HepG2 (cell line): ENCODE measurements at regions not wholly inside any gene's neighbourhood (a gene's known extent, or its start where the extent isn't known, plus 50 kb on each side); places are given as distances from the start of the nearest gene placed in this dataset.

Experiments used
- ATAC-seq: fragments of 200-7000 bp; cut with Tn5 transposase; 3 replicates; pipeline ENCODE4 v1.9.1; 2020; ENCODE audit warnings: mild to moderate bottlenecking, moderate library complexity
- BruUV-seq: library from RNA; stranded (reverse); fragments of 400-500 nt; replicated peaks from 2 replicates; lab custom pipeline; 2021; lab: Mats Ljungman, UMichigan
- CTCF ChIA-PET: fragments of 300-600 bp; formaldehyde crosslinking; extraction: SDS; loops from one replicate; lab custom pipeline; 2021; ENCODE audit warnings: low total read pairs, inconsistent platforms, low intra/inter-chr PET ratio; lab: Yijun Ruan, JAX
- POLR2A ChIA-PET: fragments of 350-600 bp; sonication (Branson Sonifier 250); formaldehyde crosslinking; loops from one replicate; lab custom pipeline; 2020; ENCODE audit warnings: antibody characterized with exemption, inconsistent platforms; lab: Yijun Ruan, JAX
- DNase-seq: peaks from one replicate; pipeline ENCODE4 v3.0.0-alpha.2; 2015; ENCODE audit warnings: low spot score
- FAIRE-seq: peaks from 3 replicates; lab custom pipeline; 2011; peaks lifted over from hg19 to GRCh38; lab: Jason Lieb, UNC
- H2AFZ ChIP-seq: one replicate; pipeline ENCODE4 v1.6.1; 2011; ENCODE audit warnings: low read length, inconsistent platforms
- H3K27ac ChIP-seq: fragments of 300-600 bp; 3 replicates; pipeline ENCODE4 v1.8.0; 2011; ENCODE audit warnings: mixed run types, mild to moderate bottlenecking, mixed read lengths, low read length, inconsistent platforms; ENCODE audit not compliant: insufficient read depth; ENCODE audit errors: extremely low read length
- H3K27me3 ChIP-seq, 2 experiments: fragments of 200-600 bp in 1 of 2; 2 replicates in 1 of 2; 3 replicates in 1 of 2; pipeline versions ENCODE4 v1.6.0 to v1.8.0; 2011; ENCODE audit warnings: low read length in 2 of 2, mild to moderate bottlenecking in 2 of 2, moderate library complexity in 2 of 2, inconsistent platforms in 1 of 2; ENCODE audit not compliant: insufficient read depth in 2 of 2, control insufficient read depth in 1 of 2
- H3K36me3 ChIP-seq, 2 experiments: fragments of 200-600 bp in 1 of 2; replicated peaks in 1 of 2; 2 replicates in 1 of 2; 3 replicates in 1 of 2; pipeline versions ENCODE4 v1.5.1 to v1.8.0; 2011; ENCODE audit warnings: low read length in 2 of 2, inconsistent platforms in 1 of 2; ENCODE audit not compliant: insufficient read depth in 2 of 2, control insufficient read depth in 1 of 2
- H3K4me1 ChIP-seq: 2 replicates; pipeline ENCODE4 v1.5.1; 2012; ENCODE audit warnings: low read length, inconsistent platforms; ENCODE audit not compliant: insufficient read depth
- H3K4me2 ChIP-seq: 2 replicates; pipeline ENCODE4 v1.6.0; 2011; ENCODE audit warnings: low read depth, low read length, inconsistent platforms
- H3K4me3 ChIP-seq, 3 experiments: fragments of 200-600 bp in 1 of 3; sonication (generic), shearing (Covaris generic) in 1 of 3; replicated peaks in 1 of 3; 2 replicates each; pipeline ENCODE4 v1.5.1; 2011 to 2016; ENCODE audit warnings: low read length in 3 of 3, inconsistent platforms in 2 of 3, low read depth in 2 of 3, mild to moderate bottlenecking in 2 of 3, control low read depth in 1 of 3, mixed read lengths in 1 of 3; ENCODE audit not compliant: insufficient read depth in 1 of 3
- H3K79me2 ChIP-seq: one replicate; pipeline ENCODE4 v1.6.1; 2011; ENCODE audit warnings: low read length, inconsistent platforms; ENCODE audit not compliant: insufficient read depth
- H3K9ac ChIP-seq: 2 replicates; pipeline ENCODE4 v1.6.0; 2011; ENCODE audit warnings: mild to moderate bottlenecking, low read depth, low read length, inconsistent platforms; ENCODE audit not compliant: insufficient read depth
- H3K9me3 ChIP-seq: 2 replicates; pipeline ENCODE4 v1.5.1; 2012; ENCODE audit warnings: mild to moderate bottlenecking, low read length
- H4K20me1 ChIP-seq: 2 replicates; pipeline ENCODE4 v1.6.0; 2011; ENCODE audit warnings: inconsistent platforms, mild to moderate bottlenecking, low read length, moderate library complexity; ENCODE audit not compliant: insufficient read depth
- SNAPC2 ChIP-seq: sonication (generic); formaldehyde crosslinking; IDR thresholded peaks from 2 replicates; pipeline ENCODE4 v1.8.1; 2022; ENCODE audit warnings: mild to moderate bottlenecking, missing genetic modification reagents
- STAG1 ChIP-seq: sonication (generic); formaldehyde crosslinking; IDR thresholded peaks from 2 replicates; pipeline ENCODE4 v1.4.0; 2020; ENCODE audit warnings: missing genetic modification reagents
- ZNF33B ChIP-seq: sonication (generic); formaldehyde crosslinking; IDR thresholded peaks from 2 replicates; pipeline ENCODE4 v1.5.1; 2020; ENCODE audit warnings: mild to moderate bottlenecking, missing genetic modification reagents
- WGBS: methylation state at CpG from one replicate; pipeline ENCODE4 v1.1.6; 2017; ENCODE audit warnings: low lambda C conversion rate; 5-methylcytosine and 5-hydroxymethylcytosine counted together
- in situ Hi-C: cut with HindIII; loops from 2 replicates; pipeline ENCODE4 v1.10.0; 2017; ENCODE audit warnings: low pct_unique_long_range_greater_than_20kb; ENCODE audit not compliant: extremely low pct_ligation_motif_present
- intact Hi-C: fragments of 100-400 bp; cut with micrococcal nuclease; formaldehyde crosslinking; loops from one replicate; pipeline ENCODE4 v1.10.0; 2022; ENCODE audit not compliant: unreplicated experiment
- TF ChIP-seq, protein P1 (sequence below): sonication (generic); formaldehyde crosslinking; IDR thresholded peaks from 2 replicates; pipeline ENCODE4 v1.5.0; 2020; ENCODE audit warnings: mild to moderate bottlenecking, missing genetic modification reagents, moderate library complexity

DNA sequence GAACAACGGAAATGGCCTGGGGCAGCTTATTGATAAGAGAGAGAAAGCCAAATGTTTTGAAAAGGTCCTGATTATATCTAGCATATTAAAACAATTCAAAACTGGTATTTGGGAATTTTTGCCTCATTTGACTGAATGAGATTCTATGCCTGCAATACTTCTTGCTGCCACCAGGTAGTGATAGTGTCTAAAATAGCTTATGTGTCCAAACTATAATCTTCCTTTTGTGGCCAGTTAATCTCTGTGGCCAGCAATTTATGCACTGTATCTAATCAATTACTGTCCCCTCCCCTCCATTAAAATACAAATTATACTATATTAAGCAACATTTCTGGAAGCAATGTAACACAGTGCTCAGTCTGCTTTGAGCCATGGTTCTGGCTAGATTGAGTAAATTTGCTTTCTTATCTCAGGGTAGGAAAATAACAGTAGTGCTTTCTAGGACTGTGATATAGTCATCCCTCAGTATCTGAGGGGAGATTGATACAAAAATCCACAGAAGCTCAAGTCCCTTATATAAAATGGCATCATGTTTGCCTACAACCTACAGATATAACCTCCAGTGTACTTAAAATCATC, 91.8 kb downstream of the FOXD2 start:
- no TSS peak for BruUV-seq

More for the DNA sequence above, 91.8 kb downstream of the FOXD2 start:
- 3% methylated on average over 1 of the region's 1 CpG for WGBS
- no peak for FAIRE-seq
- Histone ChIP-seq H3K36me3 (no peaks in the 10 kb centered on the region), H3K9ac (no peak overlapping the region), H3K4me3 (no peak overlapping the region), H3K4me2 (no peak overlapping the region), H3K9me3 (peaks cover 11% of the 10 kb centered on the region), H3K79me2 (no peaks in the 10 kb centered on the region), H3K27me3 (peaks cover 2 to 8% of the 10 kb centered on the region in 2 experiments; a peak in 4 of 5 replicates), H3K27ac (no peak overlapping the region), H2AFZ (no peak overlapping the region), H4K20me1 (no peaks in the 10 kb centered on the region), H3K4me1 (no peaks in the 10 kb centered on the region)
- in situ Hi-C loops (loop anchor here (5.0 kb wide), 1 partner anchor 183 kb away; no protein-coding TSS in a partner anchor), intact Hi-C loops (loop anchor here (1.0 to 5.0 kb wide), 2 partner anchors 197 to 453 kb away; no protein-coding TSS in a partner anchor)
- ChIA-PET POLR2A (no interaction called here), CTCF (interaction anchor here (0.9 kb wide), 1 partner anchor 181 kb away, joined by 3 read pairs; no protein-coding TSS in a partner anchor)
- TF ChIP-seq SNAPC2 (CRISPR knock-in tag) = no peak
- no peak for TF ChIP-seq ZNF33B (CRISPR knock-in tag)
- TF ChIP-seq, protein P1, sequence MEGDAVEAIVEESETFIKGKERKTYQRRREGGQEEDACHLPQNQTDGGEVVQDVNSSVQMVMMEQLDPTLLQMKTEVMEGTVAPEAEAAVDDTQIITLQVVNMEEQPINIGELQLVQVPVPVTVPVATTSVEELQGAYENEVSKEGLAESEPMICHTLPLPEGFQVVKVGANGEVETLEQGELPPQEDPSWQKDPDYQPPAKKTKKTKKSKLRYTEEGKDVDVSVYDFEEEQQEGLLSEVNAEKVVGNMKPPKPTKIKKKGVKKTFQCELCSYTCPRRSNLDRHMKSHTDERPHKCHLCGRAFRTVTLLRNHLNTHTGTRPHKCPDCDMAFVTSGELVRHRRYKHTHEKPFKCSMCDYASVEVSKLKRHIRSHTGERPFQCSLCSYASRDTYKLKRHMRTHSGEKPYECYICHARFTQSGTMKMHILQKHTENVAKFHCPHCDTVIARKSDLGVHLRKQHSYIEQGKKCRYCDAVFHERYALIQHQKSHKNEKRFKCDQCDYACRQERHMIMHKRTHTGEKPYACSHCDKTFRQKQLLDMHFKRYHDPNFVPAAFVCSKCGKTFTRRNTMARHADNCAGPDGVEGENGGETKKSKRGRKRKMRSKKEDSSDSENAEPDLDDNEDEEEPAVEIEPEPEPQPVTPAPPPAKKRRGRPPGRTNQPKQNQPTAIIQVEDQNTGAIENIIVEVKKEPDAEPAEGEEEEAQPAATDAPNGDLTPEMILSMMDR (CRISPR knock-in tag) = 0 out of 2 replicates have a peak, but pooled peaks have one; percentile 28
- peak; percentile 12; the same call in 1 of the 2 replicates for TF ChIP-seq STAG1 (CRISPR knock-in tag)
- no peak for DNase-seq
- no peak for ATAC-seq
